ENCODE measurements at regions not wholly inside any gene's neighbourhood (a gene's known extent, or its start where the extent isn't known, plus 50 kb on each side); places are given as distances from the start of the nearest gene placed in this dataset.
A peak's percentile ranks its signal among the peaks of the same experiment; 100 is the strongest.

GRCh38 chr18:70489986-70490933, 201.4 kb downstream of the SOCS6 start:
- H3K27ac ChIP-seq = peak overlapping the region in 2 of 3 donors; percentile 35 to 47
- no peaks in the 10 kb centered on the region for H3K36me3 ChIP-seq
- TF ChIP-seq POLR2A (IDR thresholded peaks at IDR 0.05) (no peak), CTCF (IDR thresholded peaks at IDR 0.05) (peak; percentile 56 to 71 (median 64))
- DNase-seq (peak in 1 of 3 donors; percentile 66), ATAC-seq (peak; percentile 91 to 93 (median 92))
- WGBS (ENCODE audit: insufficient coverage, low coverage, low lambda C conversion rate, missing lambda C conversion rate) = 4% methylated on average over 10 of the region's 10 CpGs
- H3K27me3 ChIP-seq = no peaks in the 10 kb centered on the region
- H3K4me1 ChIP-seq = peaks cover 0 to 8% (median 0%) of the 10 kb centered on the region in 4 donors
- H3K9me3 ChIP-seq = no peaks in the 10 kb centered on the region
- intact Hi-C loops (cut with DNase I) = no loop called here
- H3K4me3 ChIP-seq = peak overlapping the region in 2 of 3 donors; percentile 20 to 34

- 32% methylated on average over 4 of the region's 4 CpGs for WGBS (ENCODE audit: insufficient coverage, low coverage, low lambda C conversion rate, missing lambda C conversion rate)
- H3K27ac ChIP-seq = peak overlapping the region in 2 of 3 donors; percentile 35 to 47
- H3K4me1 ChIP-seq = peaks cover 0 to 8% (median 0%) of the 10 kb centered on the region in 4 donors
- DNase-seq (no peak), ATAC-seq (peak in 1 of 4 donors; percentile 5)
- intact Hi-C loops (cut with DNase I) = no loop called here
- TF ChIP-seq CTCF (IDR thresholded peaks at IDR 0.05) (no peak), POLR2A (IDR thresholded peaks at IDR 0.05) (no peak)
- peak overlapping the region in 2 of 3 donors; percentile 20 to 34 for H3K4me3 ChIP-seq
- no peaks in the 10 kb centered on the region for H3K27me3 ChIP-seq
- no peaks in the 10 kb centered on the region for H3K36me3 ChIP-seq
- no peaks in the 10 kb centered on the region for H3K9me3 ChIP-seq
Observed at GRCh38 chr18:70489571-70489970, 200.7 kb downstream of the SOCS6 start.

GRCh38 chr18:70469916-70470315, 181.1 kb downstream of the SOCS6 start:
- no peaks in the 10 kb centered on the region for H3K4me1 ChIP-seq
- 50% methylated on average over 2 of the region's 5 CpGs for WGBS (ENCODE audit: insufficient coverage, low coverage, low lambda C conversion rate, missing lambda C conversion rate)
- H3K27ac ChIP-seq = no peak overlapping the region
- no peaks in the 10 kb centered on the region for H3K9me3 ChIP-seq
- DNase-seq (no peak), ATAC-seq (no peak)
- no peak overlapping the region for H3K4me3 ChIP-seq
- H3K36me3 ChIP-seq = no peaks in the 10 kb centered on the region
- no peaks in the 10 kb centered on the region for H3K27me3 ChIP-seq
- TF ChIP-seq POLR2A (IDR thresholded peaks at IDR 0.05) = no peak
- no peak for TF ChIP-seq CTCF (IDR thresholded peaks at IDR 0.05)
- intact Hi-C loops (cut with DNase I) = no loop called here

- Histone ChIP-seq H3K27ac (no peak overlapping the region), H3K36me3 (no peaks in the 10 kb centered on the region), H3K9me3 (no peaks in the 10 kb centered on the region), H3K4me3 (no peak overlapping the region), H3K4me1 (peaks cover 0 to 7% (median 0%) of the 10 kb centered on the region in 4 donors), H3K27me3 (no peaks in the 10 kb centered on the region)
- DNase-seq (no peak), ATAC-seq (no peak)
- intact Hi-C loops (cut with DNase I) = no loop called here
- 68% methylated on average over 3 of the region's 5 CpGs for WGBS (ENCODE audit: insufficient coverage, low coverage, low lambda C conversion rate, missing lambda C conversion rate)
- TF ChIP-seq CTCF (IDR thresholded peaks at IDR 0.05) = no peak
Observed at GRCh38 chr18:70468861-70469547, 180.2 kb downstream of the SOCS6 start.

All from right lobe of liver (tissue), 6 donors.